ENCODE measurements at regions not wholly inside any gene's neighbourhood (a gene's known extent, or its start where the extent isn't known, plus 50 kb on each side); places are given as distances from the start of the nearest gene placed in this dataset.

DNA sequence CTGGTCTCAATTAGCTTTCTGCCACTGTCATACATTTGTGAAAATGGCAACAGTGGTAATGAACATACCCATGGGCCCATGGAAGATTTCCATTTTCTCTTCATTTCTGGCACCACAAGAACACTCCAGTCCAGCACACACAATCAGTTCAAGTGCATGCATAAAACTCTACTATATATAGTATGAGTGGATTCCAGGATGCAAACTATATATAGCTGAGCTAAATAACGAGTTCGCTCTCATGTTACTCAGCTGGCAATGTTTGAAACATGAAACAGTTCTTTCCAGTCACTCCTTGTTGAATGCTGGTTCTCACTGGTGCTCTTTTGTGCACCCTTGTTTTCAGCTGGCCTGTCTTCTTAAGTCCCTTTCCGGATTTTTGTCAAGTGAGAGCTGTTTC lies 75.2 kb upstream of the DHX40 start:
- no peaks in the 10 kb centered on the region for H3K79me2 ChIP-seq (ENCODE audit: insufficient read depth, low read length)
- H3K9me3 ChIP-seq (ENCODE audit: low read length): no peaks in the 10 kb centered on the region
- H3K27me3 ChIP-seq (ENCODE audit: control insufficient read depth in 1 of 2, insufficient read depth in 2 of 2, low read length in 2 of 2): peaks cover 2 to 15% of the 10 kb centered on the region in 2 experiments; a peak in 4 of 5 replicates
- POLR2A ChIA-PET: no interaction called here
- H3K4me1 ChIP-seq (ENCODE audit: insufficient read depth, low read length): peaks cover 24% of the 10 kb centered on the region
- H3K27ac ChIP-seq (ENCODE audit: extremely low read length, insufficient read depth, low read length): no peak overlapping the region
- FAIRE-seq: no peak
- DNase-seq (ENCODE audit: low spot score): no peak
- H3K4me3 ChIP-seq (replicated peaks in 1 of 3; ENCODE audit: insufficient read depth in 1 of 3, low read depth in 2 of 3, low read length in 3 of 3): no peak overlapping the region
- CTCF ChIA-PET (ENCODE audit: low intra/inter-chr PET ratio, low total read pairs): no interaction called here
- H4K20me1 ChIP-seq (ENCODE audit: insufficient read depth, low read length): no peaks in the 10 kb centered on the region
- intact Hi-C loops (cut with micrococcal nuclease; ENCODE audit: unreplicated experiment): no loop called here
- WGBS (ENCODE audit: low lambda C conversion rate): 36% methylated on average over 3 of the region's 3 CpGs
- H3K4me2 ChIP-seq (ENCODE audit: low read depth, low read length): no peak overlapping the region
- in situ Hi-C loops (cut with HindIII; ENCODE audit: extremely low pct_ligation_motif_present, low pct_unique_long_range_greater_than_20kb): no loop called here
- H2AFZ ChIP-seq (ENCODE audit: low read length): no peak overlapping the region
- H3K9ac ChIP-seq (ENCODE audit: insufficient read depth, low read depth, low read length): no peak overlapping the region
- BruUV-seq (replicated peaks): no TSS peak
- H3K36me3 ChIP-seq (replicated peaks in 1 of 2; ENCODE audit: control insufficient read depth in 1 of 2, insufficient read depth in 2 of 2, low read length in 2 of 2): no peaks in the 10 kb centered on the region
- ATAC-seq: no peak
- no peak for TF ChIP-seq ZNF747 (CRISPR knock-in tag; IDR thresholded peaks at IDR 0.05; ENCODE audit: borderline replicate concordance)
- no peak for TF ChIP-seq PTBP1 (IDR thresholded peaks at IDR 0.05; ENCODE audit: low read depth, low read length, poor library complexity, severe bottlenecking)
- TF ChIP-seq ATF3 (CRISPR knock-in tag; IDR thresholded peaks at IDR 0.05): no peak
- no peak for TF ChIP-seq ZSCAN20 (CRISPR knock-in tag; IDR thresholded peaks at IDR 0.05; ENCODE audit: borderline replicate concordance)
- TF ChIP-seq ZNF703 (CRISPR knock-in tag; IDR thresholded peaks at IDR 0.05; ENCODE audit: borderline replicate concordance): no peak
- TF ChIP-seq SALL2 (CRISPR knock-in tag; IDR thresholded peaks at IDR 0.05): no peak

GRCh38 chr17:59491353-59492090 lies 73.9 kb upstream of the DHX40 start:
- 20% methylated on average over 5 of the region's 5 CpGs for WGBS (ENCODE audit: low lambda C conversion rate)
- H3K27me3 ChIP-seq (ENCODE audit: control insufficient read depth in 1 of 2, insufficient read depth in 2 of 2, low read length in 2 of 2): peaks cover 2 to 15% of the 10 kb centered on the region in 2 experiments; a peak in 4 of 5 replicates
- BruUV-seq (replicated peaks): no TSS peak
- no peak overlapping the region; the same call in 1 of the 2 replicates for H3K4me2 ChIP-seq (ENCODE audit: low read depth, low read length)
- H3K9me3 ChIP-seq (ENCODE audit: low read length): no peaks in the 10 kb centered on the region
- no peaks in the 10 kb centered on the region for H4K20me1 ChIP-seq (ENCODE audit: insufficient read depth, low read length)
- no peak overlapping the region for H3K4me3 ChIP-seq (replicated peaks in 1 of 3; ENCODE audit: insufficient read depth in 1 of 3, low read depth in 2 of 3, low read length in 3 of 3)
- H3K27ac ChIP-seq (ENCODE audit: extremely low read length, insufficient read depth, low read length): no peak overlapping the region
- in situ Hi-C loops (cut with HindIII; ENCODE audit: extremely low pct_ligation_motif_present, low pct_unique_long_range_greater_than_20kb) (no loop called here), intact Hi-C loops (cut with micrococcal nuclease; ENCODE audit: unreplicated experiment) (no loop called here)
- peak overlapping the region; percentile 30 for H2AFZ ChIP-seq (ENCODE audit: low read length)
- DNase-seq (ENCODE audit: low spot score) (no peak), FAIRE-seq (no peak), ATAC-seq (no peak; the same call in 1 of the 3 replicates)
- peaks cover 30% of the 10 kb centered on the region for H3K4me1 ChIP-seq (ENCODE audit: insufficient read depth, low read length)
- ChIA-PET CTCF (ENCODE audit: low intra/inter-chr PET ratio, low total read pairs) (no interaction called here), POLR2A (no interaction called here)
- H3K36me3 ChIP-seq (replicated peaks in 1 of 2; ENCODE audit: control insufficient read depth in 1 of 2, insufficient read depth in 2 of 2, low read length in 2 of 2): no peaks in the 10 kb centered on the region
- H3K9ac ChIP-seq (ENCODE audit: insufficient read depth, low read depth, low read length): no peak overlapping the region
- TF ChIP-seq, protein P1, sequence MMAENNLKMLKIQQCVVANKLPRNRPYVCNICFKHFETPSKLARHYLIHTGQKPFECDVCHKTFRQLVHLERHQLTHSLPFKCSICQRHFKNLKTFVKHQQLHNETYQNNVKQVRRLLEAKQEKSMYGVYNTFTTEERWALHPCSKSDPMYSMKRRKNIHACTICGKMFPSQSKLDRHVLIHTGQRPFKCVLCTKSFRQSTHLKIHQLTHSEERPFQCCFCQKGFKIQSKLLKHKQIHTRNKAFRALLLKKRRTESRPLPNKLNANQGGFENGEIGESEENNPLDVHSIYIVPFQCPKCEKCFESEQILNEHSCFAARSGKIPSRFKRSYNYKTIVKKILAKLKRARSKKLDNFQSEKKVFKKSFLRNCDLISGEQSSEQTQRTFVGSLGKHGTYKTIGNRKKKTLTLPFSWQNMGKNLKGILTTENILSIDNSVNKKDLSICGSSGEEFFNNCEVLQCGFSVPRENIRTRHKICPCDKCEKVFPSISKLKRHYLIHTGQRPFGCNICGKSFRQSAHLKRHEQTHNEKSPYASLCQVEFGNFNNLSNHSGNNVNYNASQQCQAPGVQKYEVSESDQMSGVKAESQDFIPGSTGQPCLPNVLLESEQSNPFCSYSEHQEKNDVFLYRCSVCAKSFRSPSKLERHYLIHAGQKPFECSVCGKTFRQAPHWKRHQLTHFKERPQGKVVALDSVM (CRISPR knock-in tag; IDR thresholded peaks at IDR 0.05): 0 out of 2 replicates have a peak, but pooled peaks have one; percentile 43
- peak; percentile 64 for TF ChIP-seq ZNF121 (CRISPR knock-in tag; IDR thresholded peaks at IDR 0.05)
- 0 out of 2 replicates have a peak, but pooled peaks have one; percentile 42 for TF ChIP-seq ZMYM3 (CRISPR knock-in tag; IDR thresholded peaks at IDR 0.05)
- TF ChIP-seq, protein P2, sequence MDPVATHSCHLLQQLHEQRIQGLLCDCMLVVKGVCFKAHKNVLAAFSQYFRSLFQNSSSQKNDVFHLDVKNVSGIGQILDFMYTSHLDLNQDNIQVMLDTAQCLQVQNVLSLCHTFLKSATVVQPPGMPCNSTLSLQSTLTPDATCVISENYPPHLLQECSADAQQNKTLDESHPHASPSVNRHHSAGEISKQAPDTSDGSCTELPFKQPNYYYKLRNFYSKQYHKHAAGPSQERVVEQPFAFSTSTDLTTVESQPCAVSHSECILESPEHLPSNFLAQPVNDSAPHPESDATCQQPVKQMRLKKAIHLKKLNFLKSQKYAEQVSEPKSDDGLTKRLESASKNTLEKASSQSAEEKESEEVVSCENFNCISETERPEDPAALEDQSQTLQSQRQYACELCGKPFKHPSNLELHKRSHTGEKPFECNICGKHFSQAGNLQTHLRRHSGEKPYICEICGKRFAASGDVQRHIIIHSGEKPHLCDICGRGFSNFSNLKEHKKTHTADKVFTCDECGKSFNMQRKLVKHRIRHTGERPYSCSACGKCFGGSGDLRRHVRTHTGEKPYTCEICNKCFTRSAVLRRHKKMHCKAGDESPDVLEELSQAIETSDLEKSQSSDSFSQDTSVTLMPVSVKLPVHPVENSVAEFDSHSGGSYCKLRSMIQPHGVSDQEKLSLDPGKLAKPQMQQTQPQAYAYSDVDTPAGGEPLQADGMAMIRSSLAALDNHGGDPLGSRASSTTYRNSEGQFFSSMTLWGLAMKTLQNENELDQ (CRISPR knock-in tag; IDR thresholded peaks at IDR 0.05; ENCODE audit: borderline replicate concordance): no peak
- H3K79me2 ChIP-seq (ENCODE audit: insufficient read depth, low read length): no peaks in the 10 kb centered on the region
